OCI-LY1 (cell line): ENCODE measurements at regions not wholly inside any gene's neighbourhood (a gene's known extent, or its start where the extent isn't known, plus 50 kb on each side); places are given as distances from the start of the nearest gene placed in this dataset.
A peak's percentile ranks its signal among the peaks of the same experiment; 100 is the strongest.

ENCODE experiments used
- H2AFZ ChIP-seq: fragments of 200-600 bp; sonication (generic), shearing (Covaris generic); 2 replicates; pipeline ENCODE4 v1.6.0; 2014; ENCODE audit warnings: antibody characterized with exemption, mild to moderate bottlenecking, low read length
- H3F3A ChIP-seq: fragments of 200-600 bp; sonication (generic), shearing (Covaris generic); 2 replicates; pipeline ENCODE4 v1.6.0; 2014; ENCODE audit warnings: mild to moderate bottlenecking, antibody characterized with exemption, low read length, moderate library complexity; ENCODE audit not compliant: insufficient read depth
- H3K27ac ChIP-seq: fragments of 200-600 bp; sonication (generic); 2 replicates; pipeline ENCODE4 v1.5.1; 2014; ENCODE audit warnings: low read length, mixed run types, mild to moderate bottlenecking, low read depth; ENCODE audit not compliant: poor library complexity, severe bottlenecking
- H3K27me3 ChIP-seq: fragments of 200-600 bp; sonication (generic); 2 replicates; pipeline ENCODE4 v1.6.0; 2014; ENCODE audit warnings: antibody characterized with exemption, mild to moderate bottlenecking, low read length, moderate library complexity; ENCODE audit not compliant: insufficient read depth
- H3K36me3 ChIP-seq: fragments of 200-600 bp; sonication (generic); 2 replicates; pipeline ENCODE4 v1.6.1; 2014; ENCODE audit warnings: mild to moderate bottlenecking, antibody characterized with exemption, low read length, moderate library complexity, mixed read lengths; ENCODE audit not compliant: insufficient read depth
- H3K4me1 ChIP-seq: fragments of 200-600 bp; sonication (generic); 2 replicates; pipeline ENCODE4 v1.5.1; 2014; ENCODE audit warnings: mild to moderate bottlenecking, low read length, moderate library complexity; ENCODE audit not compliant: insufficient read depth, severe bottlenecking
- H3K4me2 ChIP-seq: fragments of 200-600 bp; sonication (generic), shearing (Covaris generic); 2 replicates; pipeline ENCODE4 v1.6.1; 2014; ENCODE audit warnings: low read length
- H3K4me3 ChIP-seq: fragments of 200-600 bp; sonication (generic); 2 replicates; pipeline ENCODE4 v1.5.1; 2014; ENCODE audit warnings: low read length, low read depth, mild to moderate bottlenecking, mixed read lengths; ENCODE audit not compliant: poor library complexity, severe bottlenecking
- H3K79me2 ChIP-seq: fragments of 200-600 bp; shearing (Covaris generic); 2 replicates; pipeline ENCODE4 v1.6.1; 2016; ENCODE audit warnings: mixed run types, low read length, mixed read lengths; ENCODE audit not compliant: insufficient read depth
- H3K9ac ChIP-seq: fragments of 200-600 bp; sonication (generic), shearing (Covaris generic); 2 replicates; pipeline ENCODE4 v1.6.1; 2014; ENCODE audit warnings: mild to moderate bottlenecking, low read length, mixed read lengths
- H3K9me2 ChIP-seq: fragments of 200-600 bp; sonication (generic), shearing (Covaris generic); 2 replicates; pipeline ENCODE4 v1.6.1; 2014; ENCODE audit warnings: low read depth, mild to moderate bottlenecking, low read length, mixed read lengths
- H3K9me3 ChIP-seq: fragments of 200-600 bp; shearing (Covaris generic); 2 replicates; pipeline ENCODE4 v1.6.1; 2014; ENCODE audit warnings: low read length, mixed read lengths
- H4K20me1 ChIP-seq: fragments of 200-600 bp; sonication (generic), shearing (Covaris generic); 2 replicates; pipeline ENCODE4 v1.6.0; 2016; ENCODE audit warnings: mild to moderate bottlenecking, low read length; ENCODE audit not compliant: insufficient read depth
- CTCF ChIP-seq: fragments of 200-600 bp; sonication (generic), shearing (Covaris generic); IDR thresholded peaks from 2 replicates; pipeline ENCODE4 v1.5.1; 2017; ENCODE audit warnings: mild to moderate bottlenecking, antibody characterized with exemption, low read length, moderate library complexity, mixed read lengths
- EZH2 ChIP-seq: fragments of 200-600 bp; sonication (generic), shearing (Covaris generic); IDR thresholded peaks from 2 replicates; pipeline ENCODE4 v1.8.0; 2017; ENCODE audit warnings: borderline replicate concordance, mixed run types, mild to moderate bottlenecking, antibody characterized with exemption, low read length, moderate library complexity, mixed read lengths

GRCh38 chr9:91004484-91004883 lies 202.9 kb downstream of the SYK start:
- H3K4me2 ChIP-seq, result no peak overlapping the region
- no peaks in the 10 kb centered on the region for H3F3A ChIP-seq
- H3K9me3 ChIP-seq, result no peaks in the 10 kb centered on the region
- no peak overlapping the region for H2AFZ ChIP-seq
- no peak overlapping the region for H3K4me3 ChIP-seq
- H3K36me3 ChIP-seq, result no peaks in the 10 kb centered on the region
- TF ChIP-seq EZH2, result no peak
- no peak for TF ChIP-seq CTCF
- H3K79me2 ChIP-seq, result no peaks in the 10 kb centered on the region
- no peaks in the 10 kb centered on the region for H4K20me1 ChIP-seq
- H3K9ac ChIP-seq, result no peak overlapping the region
- no peak overlapping the region for H3K27ac ChIP-seq
- H3K9me2 ChIP-seq, result no peaks in the 10 kb centered on the region
- no peaks in the 10 kb centered on the region for H3K27me3 ChIP-seq
- no peaks in the 10 kb centered on the region for H3K4me1 ChIP-seq

- H4K20me1 ChIP-seq, result no peaks in the 10 kb centered on the region
- no peak overlapping the region for H3K27ac ChIP-seq
- no peaks in the 10 kb centered on the region for H3K79me2 ChIP-seq
- no peaks in the 10 kb centered on the region for H3K27me3 ChIP-seq
- H3K4me3 ChIP-seq, result no peak overlapping the region
- H3K36me3 ChIP-seq, result no peaks in the 10 kb centered on the region
- H2AFZ ChIP-seq, result no peak overlapping the region
- H3K4me1 ChIP-seq, result no peaks in the 10 kb centered on the region
- H3K9me3 ChIP-seq, result no peaks in the 10 kb centered on the region
- H3K9ac ChIP-seq, result no peak overlapping the region
- H3K9me2 ChIP-seq, result no peaks in the 10 kb centered on the region
- TF ChIP-seq CTCF (0 out of 2 replicates have a peak, but pooled peaks have one; percentile 18), EZH2 (no peak)
- H3F3A ChIP-seq, result no peaks in the 10 kb centered on the region
- no peak overlapping the region for H3K4me2 ChIP-seq
Observed at GRCh38 chr9:91004992-91005391, 203.4 kb downstream of the SYK start.

- no peaks in the 10 kb centered on the region for H3K36me3 ChIP-seq
- H3K79me2 ChIP-seq, result no peaks in the 10 kb centered on the region
- no peak overlapping the region for H2AFZ ChIP-seq
- H3K9me2 ChIP-seq, result no peaks in the 10 kb centered on the region
- no peak overlapping the region for H3K4me2 ChIP-seq
- H3K4me3 ChIP-seq, result no peak overlapping the region
- H3K9me3 ChIP-seq, result no peaks in the 10 kb centered on the region
- TF ChIP-seq EZH2 (no peak), CTCF (no peak)
- no peak overlapping the region for H3K27ac ChIP-seq
- H3F3A ChIP-seq, result no peaks in the 10 kb centered on the region
- no peaks in the 10 kb centered on the region for H4K20me1 ChIP-seq
- H3K4me1 ChIP-seq, result no peaks in the 10 kb centered on the region
- H3K27me3 ChIP-seq, result no peaks in the 10 kb centered on the region
- H3K9ac ChIP-seq, result no peak overlapping the region
Observed at GRCh38 chr9:91006046-91006445, 204.4 kb downstream of the SYK start.
